ENCODE measurements at regions not wholly inside any gene's neighbourhood (a gene's known extent, or its start where the extent isn't known, plus 50 kb on each side); places are given as distances from the start of the nearest gene placed in this dataset.
"Not testable (repeated sequence)": the region's sequence is repeated elsewhere in the genome, so short reads cannot be mapped to it uniquely, and the experiment has no call there.

DNA sequence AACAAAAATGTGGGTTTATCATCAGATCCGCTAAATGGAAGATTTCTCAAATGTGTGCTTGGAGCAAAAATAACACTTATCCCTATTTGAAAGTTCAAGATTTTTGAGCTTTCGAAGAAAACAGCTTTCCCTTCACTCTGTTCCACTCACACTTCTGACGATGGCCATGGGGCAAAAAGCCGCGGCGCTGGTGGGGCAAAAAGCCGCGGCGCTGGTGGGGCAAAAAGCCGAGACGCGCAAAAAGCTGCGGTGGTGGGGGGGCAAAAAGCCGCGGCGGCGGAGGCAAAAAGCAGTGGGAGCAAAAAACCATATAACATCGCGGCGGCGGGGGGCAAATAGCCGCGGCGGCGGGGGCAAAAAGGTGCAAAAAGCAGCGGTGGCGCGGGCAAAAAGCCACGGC is 1631.5 kb downstream of the RPIA start:
- TF ChIP-seq SUZ12 (IDR thresholded peaks at IDR 0.05; ENCODE audit: unreplicated experiment): peak; percentile 85

DNA sequence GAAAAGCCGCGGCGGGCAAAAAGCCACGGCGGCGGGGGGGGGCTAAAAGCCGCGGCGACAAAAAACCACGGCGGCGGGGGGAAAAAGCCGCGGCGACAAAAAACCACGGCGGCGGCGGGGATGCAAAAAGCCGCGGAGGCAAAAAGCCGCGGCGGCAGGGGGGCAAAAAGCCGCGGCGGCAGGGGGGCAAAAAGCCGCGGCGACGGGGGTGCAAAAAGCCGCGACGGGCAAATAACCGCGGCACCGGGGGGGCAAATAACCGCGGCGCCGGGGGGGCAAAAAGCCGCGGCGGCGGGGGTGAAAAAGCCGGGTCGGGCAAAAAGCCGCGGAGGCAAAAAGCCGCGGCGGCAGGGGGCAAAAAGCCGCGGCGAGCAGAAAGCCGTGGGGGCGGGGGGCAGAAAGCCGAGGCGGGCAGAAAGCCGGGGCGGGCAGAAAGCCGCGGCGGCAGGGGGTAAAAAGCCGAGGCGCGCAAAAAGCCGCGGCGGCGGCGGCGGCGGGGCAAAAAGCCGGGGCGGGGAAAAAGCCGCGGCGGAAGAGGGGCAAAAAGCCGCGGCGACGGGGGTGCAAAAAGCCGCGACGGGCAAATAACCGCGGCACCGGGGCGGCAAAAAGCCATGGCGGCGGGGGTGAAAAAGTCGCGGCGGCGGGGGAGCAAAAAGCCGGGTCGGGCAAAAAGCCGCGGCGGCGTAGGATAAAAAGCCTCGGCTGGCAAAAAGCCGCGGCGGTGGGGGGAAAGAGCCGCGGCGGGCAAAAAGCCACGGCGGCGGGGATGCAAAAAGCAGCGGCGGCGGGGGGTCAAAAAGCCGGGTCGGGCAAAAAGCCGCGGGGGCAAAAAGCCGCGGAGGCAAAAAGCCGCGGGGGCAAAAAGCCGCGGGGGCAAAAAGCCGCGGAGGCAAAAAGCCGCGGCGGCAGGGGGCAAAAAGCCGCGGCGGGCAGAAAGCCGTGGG is 1632.4 kb downstream of the RPIA start:
- H2AFZ ChIP-seq (ENCODE audit: control insufficient read depth, low read depth, low read length); intact Hi-C loops (cut with micrococcal nuclease; ENCODE audit: unreplicated experiment); H3K4me3 ChIP-seq; SMC1A ChIA-PET (ENCODE audit: uncharacterized antibody, unreplicated experiment); ATAC-seq; DNase-seq (ENCODE audit: low read depth, low spot score); in situ Hi-C loops (cut with MboI); H3K36me3 ChIP-seq (ENCODE audit: control insufficient read depth in 2 of 2, insufficient read depth in 2 of 2, low read length in 1 of 2); H3K4me1 ChIP-seq (ENCODE audit: control insufficient read depth, insufficient read depth, low read length); POLR2A ChIA-PET; BruUV-seq (replicated peaks); CTCF ChIA-PET; H3K9me3 ChIP-seq (replicated peaks; ENCODE audit: control insufficient read depth, insufficient read depth, low read length); H3K4me2 ChIP-seq (ENCODE audit: control insufficient read depth, insufficient read depth); H3K27me3 ChIP-seq (replicated peaks in 1 of 2; ENCODE audit: control insufficient read depth in 2 of 2, insufficient read depth in 2 of 2, low read length in 1 of 2); H4K20me1 ChIP-seq (ENCODE audit: control insufficient read depth, insufficient read depth); FAIRE-seq; H3K9ac ChIP-seq (ENCODE audit: control insufficient read depth, insufficient read depth, low read length); RAD21 ChIA-PET (ENCODE audit: unreplicated experiment); H3K79me2 ChIP-seq (ENCODE audit: control insufficient read depth, insufficient read depth, low read length); H3K27ac ChIP-seq (ENCODE audit: control insufficient read depth, insufficient read depth): not testable (repeated sequence)
- WGBS (ENCODE audit: insufficient coverage, insufficient replicate concordance, low lambda C conversion rate, missing lambda C conversion rate): 9% methylated on average over 15 of the region's 134 CpGs
- peak; percentile 74 for TF ChIP-seq SUZ12 (IDR thresholded peaks at IDR 0.05; ENCODE audit: unreplicated experiment)

More for the DNA sequence above, 1631.5 kb downstream of the RPIA start:
- CTCF ChIA-PET; RAD21 ChIA-PET (ENCODE audit: unreplicated experiment); POLR2A ChIA-PET; DNase-seq (ENCODE audit: low read depth, low spot score); in situ Hi-C loops (cut with MboI); H3K36me3 ChIP-seq (ENCODE audit: control insufficient read depth in 2 of 2, insufficient read depth in 2 of 2, low read length in 1 of 2); H3K27ac ChIP-seq (ENCODE audit: control insufficient read depth, insufficient read depth); BruUV-seq (replicated peaks); H3K4me3 ChIP-seq; H3K9me3 ChIP-seq (replicated peaks; ENCODE audit: control insufficient read depth, insufficient read depth, low read length); H3K9ac ChIP-seq (ENCODE audit: control insufficient read depth, insufficient read depth, low read length); FAIRE-seq; H3K27me3 ChIP-seq (replicated peaks in 1 of 2; ENCODE audit: control insufficient read depth in 2 of 2, insufficient read depth in 2 of 2, low read length in 1 of 2); H3K4me1 ChIP-seq (ENCODE audit: control insufficient read depth, insufficient read depth, low read length); SMC1A ChIA-PET (ENCODE audit: uncharacterized antibody, unreplicated experiment); H4K20me1 ChIP-seq (ENCODE audit: control insufficient read depth, insufficient read depth); ATAC-seq; H2AFZ ChIP-seq (ENCODE audit: control insufficient read depth, low read depth, low read length); intact Hi-C loops (cut with micrococcal nuclease; ENCODE audit: unreplicated experiment); H3K4me2 ChIP-seq (ENCODE audit: control insufficient read depth, insufficient read depth); H3K79me2 ChIP-seq (ENCODE audit: control insufficient read depth, insufficient read depth, low read length): not testable (repeated sequence)
- WGBS (ENCODE audit: insufficient coverage, insufficient replicate concordance, low lambda C conversion rate, missing lambda C conversion rate): 59% methylated on average over 23 of the region's 29 CpGs

DNA sequence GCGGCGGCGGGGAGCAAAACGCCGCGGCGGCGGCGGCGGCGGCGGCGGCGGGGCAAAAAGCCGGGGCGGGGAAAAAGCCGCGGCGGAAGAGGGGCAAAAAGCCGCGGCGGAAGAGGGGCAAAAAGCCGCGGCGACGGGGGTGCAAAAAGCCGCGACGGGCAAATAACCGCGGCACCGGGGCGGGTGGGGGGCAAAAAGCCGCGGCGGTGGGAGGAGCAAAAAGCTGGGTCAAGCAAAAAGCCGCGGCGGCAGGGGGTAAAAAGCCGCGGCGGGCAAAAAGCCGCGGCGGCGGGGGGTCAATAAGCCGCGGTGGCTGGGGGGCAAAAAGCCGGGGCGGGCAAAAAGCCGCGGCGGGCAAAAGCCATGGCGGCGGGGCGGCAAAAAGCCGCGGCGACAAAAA is 1633.2 kb downstream of the RPIA start:
- SMC1A ChIA-PET (ENCODE audit: uncharacterized antibody, unreplicated experiment); H3K9me3 ChIP-seq (replicated peaks; ENCODE audit: control insufficient read depth, insufficient read depth, low read length); H3K4me3 ChIP-seq; H3K27ac ChIP-seq (ENCODE audit: control insufficient read depth, insufficient read depth); intact Hi-C loops (cut with micrococcal nuclease; ENCODE audit: unreplicated experiment); H3K36me3 ChIP-seq (ENCODE audit: control insufficient read depth in 2 of 2, insufficient read depth in 2 of 2, low read length in 1 of 2); H4K20me1 ChIP-seq (ENCODE audit: control insufficient read depth, insufficient read depth); ATAC-seq; H2AFZ ChIP-seq (ENCODE audit: control insufficient read depth, low read depth, low read length); H3K4me1 ChIP-seq (ENCODE audit: control insufficient read depth, insufficient read depth, low read length); DNase-seq (ENCODE audit: low read depth, low spot score); POLR2A ChIA-PET; CTCF ChIA-PET; H3K27me3 ChIP-seq (replicated peaks in 1 of 2; ENCODE audit: control insufficient read depth in 2 of 2, insufficient read depth in 2 of 2, low read length in 1 of 2); H3K9ac ChIP-seq (ENCODE audit: control insufficient read depth, insufficient read depth, low read length); in situ Hi-C loops (cut with MboI); FAIRE-seq; H3K79me2 ChIP-seq (ENCODE audit: control insufficient read depth, insufficient read depth, low read length); RAD21 ChIA-PET (ENCODE audit: unreplicated experiment); H3K4me2 ChIP-seq (ENCODE audit: control insufficient read depth, insufficient read depth); BruUV-seq (replicated peaks): not testable (repeated sequence)
- 20% methylated on average over 7 of the region's 59 CpGs for WGBS (ENCODE audit: insufficient coverage, insufficient replicate concordance, low lambda C conversion rate, missing lambda C conversion rate)

DNA sequence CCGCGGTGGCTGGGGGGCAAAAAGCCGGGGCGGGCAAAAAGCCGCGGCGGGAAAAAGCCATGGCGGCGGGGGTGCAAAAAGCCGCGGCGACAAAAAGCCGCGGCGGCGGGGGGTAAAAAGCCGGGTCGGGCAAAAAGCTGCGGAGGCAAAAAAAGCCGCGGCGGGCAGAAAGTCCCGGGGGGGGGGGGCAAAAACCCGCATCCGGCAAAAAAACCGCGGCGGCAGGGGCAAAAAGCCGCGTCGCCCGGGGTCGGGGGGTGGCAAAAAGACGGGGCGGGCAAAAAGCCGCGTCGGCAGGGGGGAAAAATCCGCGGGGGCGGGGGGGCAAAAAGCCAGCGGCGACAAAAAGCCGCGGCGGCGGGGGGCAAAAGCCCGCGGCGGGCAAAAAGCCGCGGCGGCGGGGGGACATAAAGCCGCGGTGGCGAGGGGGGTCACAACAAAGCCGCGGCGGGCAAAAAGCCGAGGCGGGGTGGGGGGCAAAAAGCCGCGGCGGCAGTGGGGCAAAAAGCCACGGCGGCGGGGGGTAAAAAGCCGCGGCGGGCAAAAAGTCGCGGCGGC is 1634.4 kb downstream of the RPIA start:
- in situ Hi-C loops (cut with MboI): not testable (repeated sequence)

More for the DNA sequence above, 1634.4 kb downstream of the RPIA start:
- intact Hi-C loops (cut with micrococcal nuclease; ENCODE audit: unreplicated experiment); H2AFZ ChIP-seq (ENCODE audit: control insufficient read depth, low read depth, low read length); H3K9me3 ChIP-seq (replicated peaks; ENCODE audit: control insufficient read depth, insufficient read depth, low read length); FAIRE-seq; CTCF ChIA-PET; BruUV-seq (replicated peaks); H3K36me3 ChIP-seq (ENCODE audit: control insufficient read depth in 2 of 2, insufficient read depth in 2 of 2, low read length in 1 of 2); H3K79me2 ChIP-seq (ENCODE audit: control insufficient read depth, insufficient read depth, low read length); H4K20me1 ChIP-seq (ENCODE audit: control insufficient read depth, insufficient read depth); H3K9ac ChIP-seq (ENCODE audit: control insufficient read depth, insufficient read depth, low read length); H3K4me2 ChIP-seq (ENCODE audit: control insufficient read depth, insufficient read depth); ATAC-seq; H3K27ac ChIP-seq (ENCODE audit: control insufficient read depth, insufficient read depth); H3K4me1 ChIP-seq (ENCODE audit: control insufficient read depth, insufficient read depth, low read length); H3K27me3 ChIP-seq (replicated peaks in 1 of 2; ENCODE audit: control insufficient read depth in 2 of 2, insufficient read depth in 2 of 2, low read length in 1 of 2); POLR2A ChIA-PET; H3K4me3 ChIP-seq; RAD21 ChIA-PET (ENCODE audit: unreplicated experiment); DNase-seq (ENCODE audit: low read depth, low spot score); SMC1A ChIA-PET (ENCODE audit: uncharacterized antibody, unreplicated experiment): not testable (repeated sequence)
- WGBS (ENCODE audit: insufficient coverage, insufficient replicate concordance, low lambda C conversion rate, missing lambda C conversion rate): no CpG with 5 or more reads among the region's 74 CpGs

All from GM12878 (cell line).